OCI-LY1 (cell line): ENCODE measurements at regions not wholly inside any gene's neighbourhood (a gene's known extent, or its start where the extent isn't known, plus 50 kb on each side); places are given as distances from the start of the nearest gene placed in this dataset.

ENCODE experiments used
- H2AFZ ChIP-seq: fragments of 200-600 bp; sonication (generic), shearing (Covaris generic); 2 replicates; pipeline ENCODE4 v1.6.0; 2014; ENCODE audit warnings: antibody characterized with exemption, mild to moderate bottlenecking, low read length
- H3F3A ChIP-seq: fragments of 200-600 bp; sonication (generic), shearing (Covaris generic); 2 replicates; pipeline ENCODE4 v1.6.0; 2014; ENCODE audit warnings: mild to moderate bottlenecking, antibody characterized with exemption, low read length, moderate library complexity; ENCODE audit not compliant: insufficient read depth
- H3K27ac ChIP-seq: fragments of 200-600 bp; sonication (generic); 2 replicates; pipeline ENCODE4 v1.5.1; 2014; ENCODE audit warnings: low read length, mixed run types, mild to moderate bottlenecking, low read depth; ENCODE audit not compliant: poor library complexity, severe bottlenecking
- H3K27me3 ChIP-seq: fragments of 200-600 bp; sonication (generic); 2 replicates; pipeline ENCODE4 v1.6.0; 2014; ENCODE audit warnings: antibody characterized with exemption, mild to moderate bottlenecking, low read length, moderate library complexity; ENCODE audit not compliant: insufficient read depth
- H3K36me3 ChIP-seq: fragments of 200-600 bp; sonication (generic); 2 replicates; pipeline ENCODE4 v1.6.1; 2014; ENCODE audit warnings: mild to moderate bottlenecking, antibody characterized with exemption, low read length, moderate library complexity, mixed read lengths; ENCODE audit not compliant: insufficient read depth
- H3K4me1 ChIP-seq: fragments of 200-600 bp; sonication (generic); 2 replicates; pipeline ENCODE4 v1.5.1; 2014; ENCODE audit warnings: mild to moderate bottlenecking, low read length, moderate library complexity; ENCODE audit not compliant: insufficient read depth, severe bottlenecking
- H3K4me2 ChIP-seq: fragments of 200-600 bp; sonication (generic), shearing (Covaris generic); 2 replicates; pipeline ENCODE4 v1.6.1; 2014; ENCODE audit warnings: low read length
- H3K4me3 ChIP-seq: fragments of 200-600 bp; sonication (generic); 2 replicates; pipeline ENCODE4 v1.5.1; 2014; ENCODE audit warnings: low read length, low read depth, mild to moderate bottlenecking, mixed read lengths; ENCODE audit not compliant: poor library complexity, severe bottlenecking
- H3K79me2 ChIP-seq: fragments of 200-600 bp; shearing (Covaris generic); 2 replicates; pipeline ENCODE4 v1.6.1; 2016; ENCODE audit warnings: mixed run types, low read length, mixed read lengths; ENCODE audit not compliant: insufficient read depth
- H3K9ac ChIP-seq: fragments of 200-600 bp; sonication (generic), shearing (Covaris generic); 2 replicates; pipeline ENCODE4 v1.6.1; 2014; ENCODE audit warnings: mild to moderate bottlenecking, low read length, mixed read lengths
- H3K9me2 ChIP-seq: fragments of 200-600 bp; sonication (generic), shearing (Covaris generic); 2 replicates; pipeline ENCODE4 v1.6.1; 2014; ENCODE audit warnings: low read depth, mild to moderate bottlenecking, low read length, mixed read lengths
- H3K9me3 ChIP-seq: fragments of 200-600 bp; shearing (Covaris generic); 2 replicates; pipeline ENCODE4 v1.6.1; 2014; ENCODE audit warnings: low read length, mixed read lengths
- H4K20me1 ChIP-seq: fragments of 200-600 bp; sonication (generic), shearing (Covaris generic); 2 replicates; pipeline ENCODE4 v1.6.0; 2016; ENCODE audit warnings: mild to moderate bottlenecking, low read length; ENCODE audit not compliant: insufficient read depth
- EZH2 ChIP-seq: fragments of 200-600 bp; sonication (generic), shearing (Covaris generic); IDR thresholded peaks from 2 replicates; pipeline ENCODE4 v1.8.0; 2017; ENCODE audit warnings: borderline replicate concordance, mixed run types, mild to moderate bottlenecking, antibody characterized with exemption, low read length, moderate library complexity, mixed read lengths
- TF ChIP-seq, protein P1 (sequence below): fragments of 200-600 bp; sonication (generic), shearing (Covaris generic); IDR thresholded peaks from 2 replicates; pipeline ENCODE4 v1.5.1; 2017; ENCODE audit warnings: mild to moderate bottlenecking, antibody characterized with exemption, low read length, moderate library complexity, mixed read lengths

DNA sequence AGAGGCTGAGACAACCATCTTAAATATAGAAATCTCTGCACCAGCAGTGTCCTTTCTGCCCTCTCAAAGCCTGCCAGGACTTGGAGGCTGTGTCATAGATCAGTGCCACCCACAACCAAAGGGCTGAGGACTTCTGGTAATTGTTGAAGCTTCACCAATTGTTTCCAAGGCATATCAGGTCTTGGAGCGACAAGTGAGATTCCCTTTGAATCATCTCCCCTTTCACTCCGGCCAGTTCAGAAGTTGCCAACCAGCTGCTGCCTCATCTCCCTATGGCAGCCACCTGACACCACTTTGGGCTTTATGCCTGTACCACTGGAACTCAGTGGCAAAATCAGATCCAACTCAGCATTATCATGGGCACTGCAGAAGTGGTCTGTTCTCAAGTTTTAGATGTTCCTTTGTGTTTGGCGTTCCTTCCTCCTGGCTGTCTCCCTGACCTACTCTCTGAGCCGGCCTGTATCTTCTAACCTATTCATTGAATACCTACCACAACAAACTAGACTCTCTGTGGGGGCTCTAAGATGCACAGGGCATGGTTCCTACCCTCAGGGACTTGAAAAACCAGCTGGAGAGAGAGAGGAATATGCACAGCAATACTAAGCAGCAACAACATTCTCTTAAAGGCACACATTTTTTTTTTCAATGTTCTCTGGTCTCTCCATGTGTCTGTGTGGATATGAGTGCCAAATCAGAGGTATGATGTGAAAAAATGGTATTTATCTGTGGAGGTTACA lies 90.8 kb upstream of the PFN2 start:
- Histone ChIP-seq H3K27ac (no peak overlapping the region), H3K36me3 (no peaks in the 10 kb centered on the region), H3K4me3 (no peak overlapping the region), H3F3A (no peaks in the 10 kb centered on the region), H3K9ac (no peak overlapping the region), H3K27me3 (no peaks in the 10 kb centered on the region), H3K4me1 (no peaks in the 10 kb centered on the region), H3K79me2 (no peaks in the 10 kb centered on the region), H3K9me2 (no peaks in the 10 kb centered on the region), H4K20me1 (no peaks in the 10 kb centered on the region), H3K4me2 (no peak overlapping the region), H3K9me3 (no peaks in the 10 kb centered on the region), H2AFZ (no peak overlapping the region)
- TF ChIP-seq, protein P1, sequence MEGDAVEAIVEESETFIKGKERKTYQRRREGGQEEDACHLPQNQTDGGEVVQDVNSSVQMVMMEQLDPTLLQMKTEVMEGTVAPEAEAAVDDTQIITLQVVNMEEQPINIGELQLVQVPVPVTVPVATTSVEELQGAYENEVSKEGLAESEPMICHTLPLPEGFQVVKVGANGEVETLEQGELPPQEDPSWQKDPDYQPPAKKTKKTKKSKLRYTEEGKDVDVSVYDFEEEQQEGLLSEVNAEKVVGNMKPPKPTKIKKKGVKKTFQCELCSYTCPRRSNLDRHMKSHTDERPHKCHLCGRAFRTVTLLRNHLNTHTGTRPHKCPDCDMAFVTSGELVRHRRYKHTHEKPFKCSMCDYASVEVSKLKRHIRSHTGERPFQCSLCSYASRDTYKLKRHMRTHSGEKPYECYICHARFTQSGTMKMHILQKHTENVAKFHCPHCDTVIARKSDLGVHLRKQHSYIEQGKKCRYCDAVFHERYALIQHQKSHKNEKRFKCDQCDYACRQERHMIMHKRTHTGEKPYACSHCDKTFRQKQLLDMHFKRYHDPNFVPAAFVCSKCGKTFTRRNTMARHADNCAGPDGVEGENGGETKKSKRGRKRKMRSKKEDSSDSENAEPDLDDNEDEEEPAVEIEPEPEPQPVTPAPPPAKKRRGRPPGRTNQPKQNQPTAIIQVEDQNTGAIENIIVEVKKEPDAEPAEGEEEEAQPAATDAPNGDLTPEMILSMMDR: no peak
- TF ChIP-seq EZH2: no peak

DNA sequence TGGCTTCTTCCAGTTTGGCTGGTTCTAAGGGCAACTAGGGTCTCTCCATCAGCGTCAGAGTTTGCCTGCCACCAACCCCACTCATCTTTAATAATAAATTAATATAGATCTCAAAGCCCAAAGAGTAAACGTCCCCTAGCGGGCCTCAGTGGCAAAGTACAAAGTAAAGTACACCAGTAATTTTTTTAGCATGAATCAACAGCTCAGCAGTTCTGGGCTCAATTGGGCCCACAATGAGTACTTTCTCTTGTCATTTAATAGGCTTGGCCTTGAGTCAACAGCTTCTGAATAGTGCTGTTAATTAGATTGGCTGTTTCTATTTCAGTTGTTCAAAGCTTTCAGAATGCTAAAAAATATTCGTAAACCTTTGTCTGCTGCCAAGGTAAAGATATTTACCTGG lies 89.0 kb upstream of the PFN2 start:
- H3K9ac ChIP-seq: no peak overlapping the region
- no peaks in the 10 kb centered on the region for H3F3A ChIP-seq
- H3K4me1 ChIP-seq: no peaks in the 10 kb centered on the region

DNA sequence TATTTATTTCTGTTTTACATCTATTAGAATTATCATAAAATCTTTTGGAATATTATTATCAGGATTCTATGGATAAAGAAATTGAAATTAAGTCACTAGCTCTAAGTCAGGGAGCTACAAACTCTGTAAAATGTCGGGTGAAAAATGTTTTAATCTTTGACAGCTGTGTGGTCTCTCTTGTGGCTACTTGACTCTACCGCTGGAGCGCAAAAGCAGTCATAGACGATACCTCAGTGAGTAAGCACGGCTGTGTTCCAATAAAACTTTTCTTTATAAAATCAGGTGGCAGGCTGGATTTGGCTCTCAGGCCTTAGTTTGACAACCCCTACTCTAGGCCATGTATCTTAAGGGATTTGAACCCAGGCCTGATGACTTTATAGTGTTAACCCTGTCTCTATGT lies 88.5 kb upstream of the PFN2 start:
- H3F3A ChIP-seq: no peaks in the 10 kb centered on the region

More for the DNA sequence above, 89.0 kb upstream of the PFN2 start:
- no peak overlapping the region for H2AFZ ChIP-seq
- H3K79me2 ChIP-seq: no peaks in the 10 kb centered on the region
- H4K20me1 ChIP-seq: no peaks in the 10 kb centered on the region
- no peak overlapping the region for H3K27ac ChIP-seq
- H3K27me3 ChIP-seq: no peaks in the 10 kb centered on the region
- no peak overlapping the region for H3K4me2 ChIP-seq
- TF ChIP-seq EZH2: no peak
- TF ChIP-seq, protein P1: no peak
- H3K9me3 ChIP-seq: no peaks in the 10 kb centered on the region
- no peaks in the 10 kb centered on the region for H3K9me2 ChIP-seq
- H3K36me3 ChIP-seq: no peaks in the 10 kb centered on the region
- H3K4me3 ChIP-seq: no peak overlapping the region

More for the DNA sequence above, 88.5 kb upstream of the PFN2 start:
- Histone ChIP-seq H3K36me3 (no peaks in the 10 kb centered on the region), H3K4me3 (no peak overlapping the region), H3K27me3 (no peaks in the 10 kb centered on the region), H3K4me1 (no peaks in the 10 kb centered on the region), H3K4me2 (no peak overlapping the region), H3K27ac (no peak overlapping the region), H3K9me2 (no peaks in the 10 kb centered on the region), H2AFZ (no peak overlapping the region), H3K9ac (no peak overlapping the region), H4K20me1 (no peaks in the 10 kb centered on the region), H3K79me2 (no peaks in the 10 kb centered on the region), H3K9me3 (no peaks in the 10 kb centered on the region)
- TF ChIP-seq, protein P1: no peak
- TF ChIP-seq EZH2: no peak
